ENCODE measurements at regions not wholly inside any gene's neighbourhood (a gene's known extent, or its start where the extent isn't known, plus 50 kb on each side); places are given as distances from the start of the nearest gene placed in this dataset.

DNA sequence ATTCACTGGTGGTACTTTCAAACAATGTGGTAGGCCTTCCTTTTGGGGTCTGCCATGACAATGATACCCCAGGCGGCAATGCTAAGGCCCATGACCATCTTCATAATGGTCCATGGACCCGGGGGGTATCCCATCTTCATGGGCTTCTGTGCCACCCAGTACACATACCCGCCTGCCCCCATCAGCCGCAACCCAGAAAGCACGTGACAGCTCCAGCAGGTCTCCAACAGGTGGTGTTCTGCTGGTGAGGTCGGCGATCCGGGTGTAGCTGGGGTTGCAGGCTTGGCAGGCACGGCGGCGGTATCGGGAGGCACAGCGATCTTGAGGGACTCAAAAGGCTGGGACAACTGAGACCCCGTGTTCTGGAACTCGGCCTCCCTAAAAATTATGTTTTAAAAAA is 214.5 kb downstream of the SNRPN start:
- in situ Hi-C loops (cut with MboI; ENCODE audit: low pct_unique_long_range_greater_than_20kb, low sequenced_read_pairs, unreplicated experiment) = no loop called here
- TF ChIP-seq, protein P1, sequence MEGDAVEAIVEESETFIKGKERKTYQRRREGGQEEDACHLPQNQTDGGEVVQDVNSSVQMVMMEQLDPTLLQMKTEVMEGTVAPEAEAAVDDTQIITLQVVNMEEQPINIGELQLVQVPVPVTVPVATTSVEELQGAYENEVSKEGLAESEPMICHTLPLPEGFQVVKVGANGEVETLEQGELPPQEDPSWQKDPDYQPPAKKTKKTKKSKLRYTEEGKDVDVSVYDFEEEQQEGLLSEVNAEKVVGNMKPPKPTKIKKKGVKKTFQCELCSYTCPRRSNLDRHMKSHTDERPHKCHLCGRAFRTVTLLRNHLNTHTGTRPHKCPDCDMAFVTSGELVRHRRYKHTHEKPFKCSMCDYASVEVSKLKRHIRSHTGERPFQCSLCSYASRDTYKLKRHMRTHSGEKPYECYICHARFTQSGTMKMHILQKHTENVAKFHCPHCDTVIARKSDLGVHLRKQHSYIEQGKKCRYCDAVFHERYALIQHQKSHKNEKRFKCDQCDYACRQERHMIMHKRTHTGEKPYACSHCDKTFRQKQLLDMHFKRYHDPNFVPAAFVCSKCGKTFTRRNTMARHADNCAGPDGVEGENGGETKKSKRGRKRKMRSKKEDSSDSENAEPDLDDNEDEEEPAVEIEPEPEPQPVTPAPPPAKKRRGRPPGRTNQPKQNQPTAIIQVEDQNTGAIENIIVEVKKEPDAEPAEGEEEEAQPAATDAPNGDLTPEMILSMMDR (IDR thresholded peaks at IDR 0.05; ENCODE audit: extremely low read depth, insufficient read depth, missing control alignments) = no peak
- no peak for DNase-seq (ENCODE audit: low spot score)

DNA sequence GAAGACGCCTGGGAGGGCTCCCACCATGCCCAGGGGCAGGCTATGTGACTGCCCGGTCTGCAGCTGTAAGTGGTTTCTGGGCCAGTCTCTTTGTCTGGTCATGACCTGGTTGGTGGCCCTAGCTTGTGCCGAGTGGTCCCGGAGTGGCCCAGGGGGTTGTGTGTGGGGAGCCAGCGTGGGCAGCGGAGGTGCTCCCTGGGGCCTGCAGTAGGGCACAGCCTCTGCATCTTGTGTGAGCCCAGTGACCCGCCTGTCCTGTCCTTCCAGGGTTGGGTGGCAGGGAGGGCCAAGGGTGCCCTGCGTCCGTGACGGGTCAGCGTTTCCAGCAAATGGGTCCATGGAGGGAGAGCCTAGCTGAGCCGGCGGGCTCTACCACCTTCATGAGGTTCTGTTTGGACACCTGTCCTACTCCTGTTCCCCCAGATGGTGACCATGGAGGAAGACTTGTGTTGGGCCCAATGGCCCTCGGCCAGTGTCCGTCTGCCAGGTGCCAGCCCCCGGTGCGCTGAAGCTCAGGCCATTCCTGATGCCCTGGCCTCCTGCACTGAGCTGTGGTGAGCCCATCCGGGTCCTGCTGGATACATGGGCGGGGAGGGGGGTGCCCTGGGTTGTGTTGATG is 215.4 kb downstream of the SNRPN start:
- TF ChIP-seq, protein P1 (IDR thresholded peaks at IDR 0.05; ENCODE audit: extremely low read depth, insufficient read depth, missing control alignments) = no peak
- DNase-seq (ENCODE audit: low spot score) = peak; percentile 3
- in situ Hi-C loops (cut with MboI; ENCODE audit: low pct_unique_long_range_greater_than_20kb, low sequenced_read_pairs, unreplicated experiment) = no loop called here

DNA sequence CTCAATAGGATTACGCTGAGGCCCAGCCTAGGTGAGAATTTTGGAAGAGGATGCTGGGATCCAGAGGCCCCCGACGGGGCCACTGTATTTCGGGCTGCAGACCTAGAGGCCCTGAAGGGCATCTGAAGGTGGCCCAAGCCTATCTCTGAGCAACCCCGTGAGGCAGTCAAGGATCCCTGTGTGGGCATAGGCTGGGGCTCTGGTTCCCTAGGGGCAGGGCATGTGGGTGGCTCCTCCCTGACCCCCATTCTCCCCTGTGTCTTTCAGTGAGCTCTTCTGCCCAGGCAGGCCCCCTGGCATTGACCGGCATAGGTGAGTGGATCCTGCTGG is 216.0 kb downstream of the SNRPN start:
- TF ChIP-seq, protein P1 (IDR thresholded peaks at IDR 0.05; ENCODE audit: extremely low read depth, insufficient read depth, missing control alignments) = no peak
- in situ Hi-C loops (cut with MboI; ENCODE audit: low pct_unique_long_range_greater_than_20kb, low sequenced_read_pairs, unreplicated experiment) = no loop called here
- no peak for DNase-seq (ENCODE audit: low spot score)

DNA sequence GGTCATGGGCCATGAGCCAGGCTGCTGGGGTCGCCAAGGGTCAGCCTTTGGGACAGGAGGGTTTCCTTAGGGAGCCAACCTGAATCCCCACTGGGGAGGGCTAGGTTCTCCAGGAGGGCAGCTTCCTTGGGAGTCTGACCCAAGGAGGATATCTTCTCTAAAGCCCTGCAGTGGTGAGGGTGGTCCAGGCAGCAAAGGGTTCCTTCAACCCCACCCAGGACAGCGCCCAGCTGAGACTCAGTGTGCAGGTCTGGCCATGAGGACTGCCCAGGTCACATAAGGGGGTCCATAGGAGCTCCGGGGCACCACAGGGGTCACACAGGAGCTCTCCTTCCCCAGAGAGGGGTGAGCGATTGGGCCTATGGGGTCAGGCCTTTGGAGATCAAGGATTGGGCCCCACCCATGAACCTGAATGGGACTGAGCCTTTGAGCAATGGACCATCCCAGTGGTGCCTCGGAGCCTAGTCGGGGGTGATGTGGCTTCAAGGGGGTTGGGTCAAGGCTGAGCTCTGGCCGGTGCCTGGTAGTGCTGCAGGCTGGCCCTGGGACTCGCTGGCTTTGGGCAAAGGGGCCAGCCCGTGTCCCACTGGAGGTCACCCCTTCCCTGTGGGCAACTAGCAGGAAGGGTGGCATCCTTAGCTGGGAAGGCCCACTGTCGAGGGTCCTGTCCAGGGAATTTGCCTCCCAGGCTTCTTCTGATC is 216.5 kb downstream of the SNRPN start:
- in situ Hi-C loops (cut with MboI; ENCODE audit: low pct_unique_long_range_greater_than_20kb, low sequenced_read_pairs, unreplicated experiment) = no loop called here
- TF ChIP-seq, protein P1 (IDR thresholded peaks at IDR 0.05; ENCODE audit: extremely low read depth, insufficient read depth, missing control alignments) = no peak
- no peak for DNase-seq (ENCODE audit: low spot score)

DNA sequence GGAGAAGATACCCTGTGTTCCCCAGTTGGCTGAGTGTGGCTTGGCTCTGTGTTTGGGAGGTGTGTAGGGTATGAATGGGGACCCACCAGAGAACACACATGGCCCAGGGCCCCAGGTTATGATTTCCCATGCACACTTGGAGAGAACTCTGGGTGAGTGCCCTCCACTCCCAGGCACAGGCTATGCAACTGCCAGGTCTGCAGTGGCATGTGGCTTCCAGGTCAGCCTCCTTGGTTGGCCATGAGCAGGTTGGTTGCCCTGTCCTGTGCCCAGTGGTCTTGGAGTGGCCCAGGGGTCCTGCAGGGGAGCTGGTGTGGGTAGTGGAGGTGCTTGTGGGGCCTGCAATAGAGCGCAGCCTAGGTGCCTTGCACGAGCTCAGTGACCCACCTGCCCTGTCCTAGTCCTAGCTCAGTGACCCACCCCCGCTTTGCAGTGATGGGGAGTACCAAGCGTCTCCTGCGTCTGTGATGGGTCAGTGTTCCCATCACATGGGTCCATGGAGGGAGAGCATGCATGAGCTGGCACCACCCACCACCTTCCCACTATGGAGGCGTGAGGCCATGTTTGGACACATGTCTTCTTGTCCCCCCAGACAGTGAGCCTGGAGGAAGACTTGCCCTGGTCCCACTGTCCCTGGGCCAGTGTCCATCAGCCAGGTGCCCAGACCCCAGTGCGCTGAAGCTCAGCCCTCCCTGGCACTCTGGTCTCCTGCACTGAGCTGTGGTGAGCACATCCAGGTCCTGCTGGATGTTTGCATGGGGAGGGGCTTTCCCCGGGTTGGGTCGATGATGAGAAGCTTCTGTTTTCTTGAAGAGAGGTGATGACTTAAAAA is 217.3 kb downstream of the SNRPN start:
- TF ChIP-seq, protein P1 (IDR thresholded peaks at IDR 0.05; ENCODE audit: extremely low read depth, insufficient read depth, missing control alignments) = no peak
- in situ Hi-C loops (cut with MboI; ENCODE audit: low pct_unique_long_range_greater_than_20kb, low sequenced_read_pairs, unreplicated experiment) = no loop called here
- DNase-seq (ENCODE audit: low spot score) = peak; percentile 3

DNA sequence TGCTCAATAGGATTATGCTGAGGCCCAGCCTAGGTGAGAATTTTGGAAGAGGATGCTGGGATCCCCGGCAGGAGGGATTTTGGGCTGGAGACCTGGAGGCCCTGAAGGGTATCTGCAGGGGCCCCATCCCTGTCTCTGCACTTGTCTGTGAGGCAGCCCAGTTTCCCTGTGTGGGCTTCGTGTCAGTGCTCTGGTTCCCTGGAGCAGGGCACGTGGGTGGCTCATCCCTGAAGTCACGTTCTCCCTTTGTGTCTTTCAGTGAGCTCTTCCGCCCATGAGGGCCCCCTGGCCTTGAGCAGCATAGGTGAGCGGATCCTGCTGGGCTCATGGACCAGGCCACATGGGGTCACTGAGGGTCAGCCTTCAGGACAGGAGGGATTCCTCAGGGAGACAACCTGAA is 217.9 kb downstream of the SNRPN start:
- in situ Hi-C loops (cut with MboI; ENCODE audit: low pct_unique_long_range_greater_than_20kb, low sequenced_read_pairs, unreplicated experiment) = no loop called here
- DNase-seq (ENCODE audit: low spot score) = no peak
- TF ChIP-seq, protein P1 (IDR thresholded peaks at IDR 0.05; ENCODE audit: extremely low read depth, insufficient read depth, missing control alignments) = no peak

Data from GM13977 (cell line).